ENCODE measurements at regions not wholly inside any gene's neighbourhood (a gene's known extent, or its start where the extent isn't known, plus 50 kb on each side); places are given as distances from the start of the nearest gene placed in this dataset.

DNA sequence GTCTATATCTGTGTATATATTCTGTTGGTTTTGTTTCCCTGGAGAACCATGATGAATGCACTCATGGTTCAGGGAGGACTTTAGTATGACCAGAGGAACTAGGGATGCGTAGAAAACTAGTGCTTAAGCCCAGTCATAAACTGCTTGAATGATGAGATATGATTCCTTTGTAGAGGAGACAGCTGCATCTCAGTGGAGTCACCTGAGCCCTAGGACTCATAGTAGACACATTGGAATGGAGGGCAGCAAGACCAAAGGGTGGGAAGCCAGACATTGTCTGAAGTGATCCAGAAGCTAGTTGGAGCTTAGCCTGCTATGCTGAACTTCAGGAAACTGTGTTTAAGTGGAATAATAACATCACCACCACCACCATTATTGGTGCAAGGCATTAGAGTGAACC is 89.5 kb upstream of the SPATA13 start:
- intact Hi-C loops (cut with micrococcal nuclease): no loop called here
- DNase-seq (no peak), ATAC-seq (no peak)
- no peaks in the 10 kb centered on the region for H3K4me1 ChIP-seq (ENCODE audit: control insufficient read depth, insufficient read depth, low read length)
- no peaks in the 10 kb centered on the region for H3K36me3 ChIP-seq (ENCODE audit: control insufficient read depth, insufficient read depth, low read length)
- TF ChIP-seq, protein P1, sequence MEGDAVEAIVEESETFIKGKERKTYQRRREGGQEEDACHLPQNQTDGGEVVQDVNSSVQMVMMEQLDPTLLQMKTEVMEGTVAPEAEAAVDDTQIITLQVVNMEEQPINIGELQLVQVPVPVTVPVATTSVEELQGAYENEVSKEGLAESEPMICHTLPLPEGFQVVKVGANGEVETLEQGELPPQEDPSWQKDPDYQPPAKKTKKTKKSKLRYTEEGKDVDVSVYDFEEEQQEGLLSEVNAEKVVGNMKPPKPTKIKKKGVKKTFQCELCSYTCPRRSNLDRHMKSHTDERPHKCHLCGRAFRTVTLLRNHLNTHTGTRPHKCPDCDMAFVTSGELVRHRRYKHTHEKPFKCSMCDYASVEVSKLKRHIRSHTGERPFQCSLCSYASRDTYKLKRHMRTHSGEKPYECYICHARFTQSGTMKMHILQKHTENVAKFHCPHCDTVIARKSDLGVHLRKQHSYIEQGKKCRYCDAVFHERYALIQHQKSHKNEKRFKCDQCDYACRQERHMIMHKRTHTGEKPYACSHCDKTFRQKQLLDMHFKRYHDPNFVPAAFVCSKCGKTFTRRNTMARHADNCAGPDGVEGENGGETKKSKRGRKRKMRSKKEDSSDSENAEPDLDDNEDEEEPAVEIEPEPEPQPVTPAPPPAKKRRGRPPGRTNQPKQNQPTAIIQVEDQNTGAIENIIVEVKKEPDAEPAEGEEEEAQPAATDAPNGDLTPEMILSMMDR (IDR thresholded peaks at IDR 0.05): no peak
- H3K27ac ChIP-seq (ENCODE audit: low read length): no peak overlapping the region
- H3K9me3 Mint-ChIP-seq: no peaks in the 10 kb centered on the region
- no peak overlapping the region for H3K27ac Mint-ChIP-seq
- H3K36me3 Mint-ChIP-seq: no peaks in the 10 kb centered on the region
- peaks cover 3 to 16% of the 10 kb centered on the region in 2 donors for H3K27me3 Mint-ChIP-seq (ENCODE audit: low read depth in 2 of 2)
- H3K4me3 Mint-ChIP-seq: no peak overlapping the region
- no peak overlapping the region for H3K4me3 ChIP-seq (ENCODE audit: low read length)
- no peaks in the 10 kb centered on the region for H3K4me1 Mint-ChIP-seq
- no peaks in the 10 kb centered on the region for H3K27me3 ChIP-seq (ENCODE audit: control insufficient read depth, insufficient read depth, low read length)
- no peaks in the 10 kb centered on the region for H3K9me3 ChIP-seq (ENCODE audit: control insufficient read depth, insufficient read depth, low read length)
- WGBS (ENCODE audit: insufficient coverage): 81% methylated on average over 1 of the region's 1 CpG

GRCh38 chr13:24071423-24072075 is 89.0 kb upstream of the SPATA13 start:
- no peaks in the 10 kb centered on the region for H3K4me1 ChIP-seq (ENCODE audit: control insufficient read depth, insufficient read depth, low read length)
- H3K27ac ChIP-seq (ENCODE audit: low read length): no peak overlapping the region
- Mint-ChIP-seq H3K9me3 (no peaks in the 10 kb centered on the region), H3K27ac (no peak overlapping the region), H3K4me1 (peaks cover 0 to 4% of the 10 kb centered on the region in 2 donors), H3K36me3 (no peaks in the 10 kb centered on the region), H3K27me3 (ENCODE audit: low read depth in 2 of 2) (peaks cover 8 to 21% of the 10 kb centered on the region in 2 donors), H3K4me3 (no peak overlapping the region)
- intact Hi-C loops (cut with micrococcal nuclease): no loop called here
- DNase-seq (no peak), ATAC-seq (no peak)
- no peaks in the 10 kb centered on the region for H3K9me3 ChIP-seq (ENCODE audit: control insufficient read depth, insufficient read depth, low read length)
- no peaks in the 10 kb centered on the region for H3K27me3 ChIP-seq (ENCODE audit: control insufficient read depth, insufficient read depth, low read length)
- TF ChIP-seq, protein P1 (IDR thresholded peaks at IDR 0.05): no peak
- H3K36me3 ChIP-seq (ENCODE audit: control insufficient read depth, insufficient read depth, low read length): no peaks in the 10 kb centered on the region
- 93% methylated on average over 6 of the region's 6 CpGs for WGBS (ENCODE audit: insufficient coverage)
- H3K4me3 ChIP-seq (ENCODE audit: low read length): no peak overlapping the region

DNA sequence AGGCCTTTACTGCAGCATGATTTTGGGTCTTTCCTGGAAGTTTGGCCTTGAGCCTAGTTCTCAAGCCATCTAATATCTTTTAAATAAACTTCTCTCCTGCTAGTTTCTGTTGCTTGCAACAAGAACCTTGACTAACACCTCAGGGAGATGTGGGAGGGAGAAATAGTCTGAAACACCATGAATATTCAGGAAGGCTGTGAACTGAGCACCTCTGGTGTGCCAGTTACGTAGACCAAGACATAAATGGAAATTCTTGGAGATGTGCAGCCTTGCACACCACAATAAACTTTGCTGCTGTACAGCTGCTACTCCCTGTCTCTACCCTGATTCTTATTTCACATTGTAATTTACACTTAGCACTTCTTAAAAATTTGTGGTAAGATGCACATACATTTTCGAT is 86.9 kb upstream of the SPATA13 start:
- Histone ChIP-seq H3K27me3 (ENCODE audit: control insufficient read depth, insufficient read depth, low read length) (no peaks in the 10 kb centered on the region), H3K4me1 (ENCODE audit: control insufficient read depth, insufficient read depth, low read length) (no peaks in the 10 kb centered on the region), H3K36me3 (ENCODE audit: control insufficient read depth, insufficient read depth, low read length) (no peaks in the 10 kb centered on the region), H3K9me3 (ENCODE audit: control insufficient read depth, insufficient read depth, low read length) (no peaks in the 10 kb centered on the region), H3K27ac (ENCODE audit: low read length) (no peak overlapping the region), H3K4me3 (ENCODE audit: low read length) (no peak overlapping the region)
- H3K4me3 Mint-ChIP-seq: no peak overlapping the region
- TF ChIP-seq, protein P1 (IDR thresholded peaks at IDR 0.05): no peak
- H3K27me3 Mint-ChIP-seq (ENCODE audit: low read depth in 2 of 2): peaks cover 8 to 23% of the 10 kb centered on the region in 2 donors
- H3K4me1 Mint-ChIP-seq: peaks cover 0 to 5% of the 10 kb centered on the region in 2 donors
- H3K27ac Mint-ChIP-seq: no peak overlapping the region
- DNase-seq: no peak
- ATAC-seq: no peak
- H3K9me3 Mint-ChIP-seq: no peaks in the 10 kb centered on the region
- WGBS (ENCODE audit: insufficient coverage): 100% methylated on average over 1 of the region's 2 CpGs
- intact Hi-C loops (cut with micrococcal nuclease): no loop called here
- H3K36me3 Mint-ChIP-seq: no peaks in the 10 kb centered on the region

DNA sequence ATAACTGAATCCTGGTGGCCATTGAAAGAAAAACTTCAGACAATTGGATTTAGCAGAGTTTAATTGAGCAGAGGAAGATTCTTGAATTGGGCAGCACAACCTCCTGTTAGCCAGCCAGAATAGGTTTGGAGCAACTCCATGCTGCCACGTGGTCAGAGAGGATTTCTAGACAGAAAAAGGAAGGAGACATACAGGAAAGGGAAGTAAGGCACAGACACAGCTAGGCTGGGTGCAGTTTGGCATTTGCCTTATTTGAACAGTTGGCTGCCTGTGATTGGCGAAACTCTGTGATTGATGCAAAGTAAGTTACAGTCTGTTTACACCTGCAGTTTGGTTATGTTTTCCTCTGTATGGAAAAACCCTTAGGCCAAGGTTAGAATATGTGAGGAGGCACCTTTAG is 85.8 kb upstream of the SPATA13 start:
- Mint-ChIP-seq H3K4me3 (no peak overlapping the region), H3K4me1 (peaks cover 0 to 5% of the 10 kb centered on the region in 2 donors), H3K27ac (no peak overlapping the region), H3K27me3 (ENCODE audit: low read depth in 2 of 2) (peaks cover 8 to 23% of the 10 kb centered on the region in 2 donors), H3K36me3 (no peaks in the 10 kb centered on the region), H3K9me3 (no peaks in the 10 kb centered on the region)
- DNase-seq: no peak
- intact Hi-C loops (cut with micrococcal nuclease): no loop called here
- Histone ChIP-seq H3K4me3 (ENCODE audit: low read length) (no peak overlapping the region), H3K9me3 (ENCODE audit: control insufficient read depth, insufficient read depth, low read length) (no peaks in the 10 kb centered on the region), H3K27ac (ENCODE audit: low read length) (no peak overlapping the region), H3K4me1 (ENCODE audit: control insufficient read depth, insufficient read depth, low read length) (no peaks in the 10 kb centered on the region), H3K27me3 (ENCODE audit: control insufficient read depth, insufficient read depth, low read length) (no peaks in the 10 kb centered on the region), H3K36me3 (ENCODE audit: control insufficient read depth, insufficient read depth, low read length) (no peaks in the 10 kb centered on the region)
- no peak for ATAC-seq
- TF ChIP-seq, protein P1 (IDR thresholded peaks at IDR 0.05): no peak
- WGBS (ENCODE audit: insufficient coverage): 50% methylated on average over 2 of the region's 2 CpGs
